Activated CD4-positive, alpha-beta memory T cell treated with anti-CD3 and anti-CD28 coated beads, Interleukin-2, amount 10 ng/mL, durations not matched to agents 7 days and 5 days (primary cell): ENCODE measurements at regions not wholly inside any gene's neighbourhood (a gene's known extent, or its start where the extent isn't known, plus 50 kb on each side); places are given as distances from the start of the nearest gene placed in this dataset.

Source experiments
- CTCF ChIA-PET: fragments of 350-600 bp; sonication (Branson Sonifier 250); formaldehyde crosslinking; loops from one replicate; lab custom pipeline; 2021; ENCODE audit warnings: antibody characterized with exemption, inconsistent platforms; lab: Charles Lee
- POLR2A ChIA-PET: fragments of 350-600 bp; sonication (Branson Sonifier 250); formaldehyde crosslinking; loops from one replicate; lab custom pipeline; 2021; ENCODE audit warnings: antibody characterized with exemption; lab: Charles Lee
- DNase-seq: peaks from one replicate; pipeline ENCODE4 v3.0.0-alpha.2; 2020
- H3K27ac Mint-ChIP-seq: one replicate; pipeline ENCODE4 v1.8.0; 2021; ENCODE audit warnings: mild to moderate bottlenecking, mixed read lengths
- H3K27me3 Mint-ChIP-seq: one replicate; pipeline ENCODE4 v1.8.0; 2021; ENCODE audit warnings: mixed read lengths
- H3K36me3 Mint-ChIP-seq: one replicate; pipeline ENCODE4 v1.8.0; 2021; ENCODE audit warnings: low read depth, mixed read lengths
- H3K4me1 Mint-ChIP-seq: one replicate; pipeline ENCODE4 v1.8.0; 2021; ENCODE audit warnings: mixed read lengths
- H3K4me3 Mint-ChIP-seq: one replicate; pipeline ENCODE4 v1.8.0; 2021; ENCODE audit warnings: mild to moderate bottlenecking, mixed read lengths
- H3K9me3 Mint-ChIP-seq: one replicate; pipeline ENCODE4 v1.8.0; 2021; ENCODE audit warnings: mixed read lengths

GRCh38 chr4:106628586-106629267, 260.1 kb upstream of the GIMD1 start:
- DNase-seq = no peak
- no peak overlapping the region for H3K27ac Mint-ChIP-seq
- CTCF ChIA-PET = no interaction called here
- H3K36me3 Mint-ChIP-seq = no peaks in the 10 kb centered on the region
- no peaks in the 10 kb centered on the region for H3K27me3 Mint-ChIP-seq
- no peaks in the 10 kb centered on the region for H3K9me3 Mint-ChIP-seq
- H3K4me3 Mint-ChIP-seq = no peak overlapping the region
- H3K4me1 Mint-ChIP-seq = no peaks in the 10 kb centered on the region
- POLR2A ChIA-PET = no interaction called here

GRCh38 chr4:106627051-106627450, 258.5 kb upstream of the GIMD1 start:
- H3K4me3 Mint-ChIP-seq = no peak overlapping the region
- no peaks in the 10 kb centered on the region for H3K36me3 Mint-ChIP-seq
- H3K27me3 Mint-ChIP-seq = no peaks in the 10 kb centered on the region
- H3K4me1 Mint-ChIP-seq = no peaks in the 10 kb centered on the region
- no peaks in the 10 kb centered on the region for H3K9me3 Mint-ChIP-seq
- ChIA-PET POLR2A (no interaction called here), CTCF (no interaction called here)
- no peak overlapping the region for H3K27ac Mint-ChIP-seq
- no peak for DNase-seq

- Mint-ChIP-seq H3K27me3 (no peaks in the 10 kb centered on the region), H3K27ac (no peak overlapping the region), H3K36me3 (no peaks in the 10 kb centered on the region), H3K4me1 (no peaks in the 10 kb centered on the region), H3K4me3 (no peak overlapping the region), H3K9me3 (no peaks in the 10 kb centered on the region)
- no peak for DNase-seq
- ChIA-PET CTCF (no interaction called here), POLR2A (no interaction called here)
Measured at GRCh38 chr4:106624671-106625070, 256.1 kb upstream of the GIMD1 start.

- H3K27ac Mint-ChIP-seq = no peak overlapping the region
- ChIA-PET POLR2A (no interaction called here), CTCF (no interaction called here)
- H3K36me3 Mint-ChIP-seq = no peaks in the 10 kb centered on the region
- no peaks in the 10 kb centered on the region for H3K27me3 Mint-ChIP-seq
- H3K9me3 Mint-ChIP-seq = no peaks in the 10 kb centered on the region
- no peak overlapping the region for H3K4me3 Mint-ChIP-seq
- H3K4me1 Mint-ChIP-seq = no peaks in the 10 kb centered on the region
- no peak for DNase-seq
Measured at GRCh38 chr4:106618956-106619355, 250.4 kb upstream of the GIMD1 start.

GRCh38 chr4:106615961-106616360, 247.4 kb upstream of the GIMD1 start:
- Mint-ChIP-seq H3K9me3 (no peaks in the 10 kb centered on the region), H3K27me3 (no peaks in the 10 kb centered on the region), H3K36me3 (no peaks in the 10 kb centered on the region), H3K27ac (no peak overlapping the region), H3K4me3 (no peak overlapping the region), H3K4me1 (no peaks in the 10 kb centered on the region)
- ChIA-PET CTCF (no interaction called here), POLR2A (no interaction called here)
- no peak for DNase-seq

GRCh38 chr4:106615410-106615945, 246.9 kb upstream of the GIMD1 start:
- Mint-ChIP-seq H3K4me3 (no peak overlapping the region), H3K27ac (no peak overlapping the region), H3K9me3 (no peaks in the 10 kb centered on the region), H3K27me3 (no peaks in the 10 kb centered on the region), H3K4me1 (no peaks in the 10 kb centered on the region), H3K36me3 (no peaks in the 10 kb centered on the region)
- ChIA-PET CTCF (no interaction called here), POLR2A (no interaction called here)
- DNase-seq = no peak

- Mint-ChIP-seq H3K36me3 (no peaks in the 10 kb centered on the region), H3K4me1 (no peaks in the 10 kb centered on the region), H3K27me3 (no peaks in the 10 kb centered on the region), H3K9me3 (peaks cover 1% of the 10 kb centered on the region), H3K27ac (no peak overlapping the region), H3K4me3 (no peak overlapping the region)
- ChIA-PET CTCF (interaction anchor here (0.6 kb wide), 1 partner anchor 257 kb away, joined by 3 read pairs; no protein-coding TSS in a partner anchor), POLR2A (no interaction called here)
- no peak for DNase-seq
Measured at GRCh38 chr4:106614441-106614840, 245.9 kb upstream of the GIMD1 start.

GRCh38 chr4:106609917-106610316, 241.3 kb upstream of the GIMD1 start:
- CTCF ChIA-PET = interaction anchor here (0.6 kb wide), 1 partner anchor 281 kb away, joined by 5 read pairs; no protein-coding TSS in a partner anchor
- POLR2A ChIA-PET = no interaction called here
- H3K4me1 Mint-ChIP-seq = no peaks in the 10 kb centered on the region
- no peak overlapping the region for H3K27ac Mint-ChIP-seq
- H3K4me3 Mint-ChIP-seq = no peak overlapping the region
- no peaks in the 10 kb centered on the region for H3K27me3 Mint-ChIP-seq
- no peak for DNase-seq
- H3K9me3 Mint-ChIP-seq = peaks cover 3% of the 10 kb centered on the region
- no peaks in the 10 kb centered on the region for H3K36me3 Mint-ChIP-seq

- no peaks in the 10 kb centered on the region for H3K4me1 Mint-ChIP-seq
- H3K27me3 Mint-ChIP-seq = no peaks in the 10 kb centered on the region
Measured at GRCh38 chr4:106607558-106607957, 239.0 kb upstream of the GIMD1 start.

GRCh38 chr4:106604319-106605051, 235.9 kb upstream of the GIMD1 start:
- Mint-ChIP-seq H3K36me3 (no peaks in the 10 kb centered on the region), H3K4me3 (no peak overlapping the region), H3K4me1 (no peaks in the 10 kb centered on the region), H3K9me3 (peaks cover 2% of the 10 kb centered on the region), H3K27ac (no peak overlapping the region), H3K27me3 (no peaks in the 10 kb centered on the region)
- POLR2A ChIA-PET = no interaction called here
- CTCF ChIA-PET = no interaction called here
- no peak for DNase-seq

More at GRCh38 chr4:106607558-106607957, 239.0 kb upstream of the GIMD1 start:
- POLR2A ChIA-PET = no interaction called here
- CTCF ChIA-PET = no interaction called here
- no peaks in the 10 kb centered on the region for H3K36me3 Mint-ChIP-seq
- no peak for DNase-seq
- no peak overlapping the region for H3K27ac Mint-ChIP-seq
- no peak overlapping the region for H3K4me3 Mint-ChIP-seq
- H3K9me3 Mint-ChIP-seq = peaks cover 3% of the 10 kb centered on the region

GRCh38 chr4:106603471-106603870, 234.9 kb upstream of the GIMD1 start:
- H3K36me3 Mint-ChIP-seq = no peaks in the 10 kb centered on the region
- no peak overlapping the region for H3K4me3 Mint-ChIP-seq
- H3K4me1 Mint-ChIP-seq = no peaks in the 10 kb centered on the region
- H3K9me3 Mint-ChIP-seq = no peaks in the 10 kb centered on the region
- ChIA-PET CTCF (no interaction called here), POLR2A (no interaction called here)
- H3K27me3 Mint-ChIP-seq = no peaks in the 10 kb centered on the region
- no peak overlapping the region for H3K27ac Mint-ChIP-seq
- no peak for DNase-seq

GRCh38 chr4:106602711-106603110, 234.1 kb upstream of the GIMD1 start:
- no peaks in the 10 kb centered on the region for H3K27me3 Mint-ChIP-seq
- no peak overlapping the region for H3K27ac Mint-ChIP-seq
- H3K4me3 Mint-ChIP-seq = no peak overlapping the region
- no peaks in the 10 kb centered on the region for H3K4me1 Mint-ChIP-seq
- no peaks in the 10 kb centered on the region for H3K36me3 Mint-ChIP-seq
- H3K9me3 Mint-ChIP-seq = no peaks in the 10 kb centered on the region
- ChIA-PET POLR2A (no interaction called here), CTCF (no interaction called here)
- DNase-seq = no peak

GRCh38 chr4:106601519-106601918, 232.9 kb upstream of the GIMD1 start:
- Mint-ChIP-seq H3K4me1 (no peaks in the 10 kb centered on the region), H3K4me3 (no peak overlapping the region), H3K27ac (no peak overlapping the region), H3K27me3 (no peaks in the 10 kb centered on the region), H3K36me3 (no peaks in the 10 kb centered on the region), H3K9me3 (no peaks in the 10 kb centered on the region)
- DNase-seq = no peak
- ChIA-PET POLR2A (no interaction called here), CTCF (no interaction called here)
